ENCODE measurements at regions not wholly inside any gene's neighbourhood (a gene's known extent, or its start where the extent isn't known, plus 50 kb on each side); places are given as distances from the start of the nearest gene placed in this dataset.

DNA sequence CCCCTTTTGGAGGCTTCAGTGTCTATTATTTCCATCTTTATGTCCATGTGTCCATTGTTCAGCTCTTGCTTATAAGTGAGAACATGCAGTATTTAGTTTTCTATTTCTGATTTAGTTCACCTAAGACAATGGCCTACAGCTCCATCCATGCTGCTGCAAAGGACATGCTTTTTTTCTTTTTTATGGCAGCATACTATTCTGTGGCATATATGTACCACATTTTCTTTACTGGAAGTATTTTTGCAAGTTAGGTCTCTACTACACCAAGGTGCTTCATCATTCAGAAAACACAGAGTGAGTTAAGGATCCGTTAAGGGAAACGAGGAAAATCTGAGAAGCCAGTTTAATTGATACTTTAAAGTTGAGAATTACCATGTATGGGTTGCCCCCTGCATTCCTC lies 297.2 kb downstream of the CDCA7 start:
- no peaks in the 10 kb centered on the region for H4K20me1 ChIP-seq (ENCODE audit: low read depth, low read length)
- H3K36me3 ChIP-seq (ENCODE audit: low read length): no peaks in the 10 kb centered on the region
- no peak overlapping the region for H3K27ac ChIP-seq (ENCODE audit: low read depth, low read length)
- H3K4me3 ChIP-seq (ENCODE audit: insufficient read depth, low read length, poor library complexity, severe bottlenecking): no peak overlapping the region
- TF ChIP-seq EZH2phosphoT487 (conservative IDR thresholded peaks at IDR 0.05; ENCODE audit: low read length) (no peak), CTCF (IDR thresholded peaks at IDR 0.05; ENCODE audit: insufficient read depth, low read length, poor library complexity, severe bottlenecking) (no peak)
- no peaks in the 10 kb centered on the region for H3K27me3 ChIP-seq (ENCODE audit: low read length)
- no peaks in the 10 kb centered on the region for H3K79me2 ChIP-seq (ENCODE audit: insufficient read depth, low read length)
- no peak overlapping the region for H2AFZ ChIP-seq (ENCODE audit: low read depth, low read length, severe bottlenecking)
- no peaks in the 10 kb centered on the region for H3K9me2 ChIP-seq (replicated peaks; ENCODE audit: insufficient read depth, low read length)
- H3K9ac ChIP-seq (ENCODE audit: low read length): no peak overlapping the region
- H3K9me3 ChIP-seq (ENCODE audit: insufficient read depth, low read length): no peaks in the 10 kb centered on the region
- no peak overlapping the region for H3K4me2 ChIP-seq (ENCODE audit: low read depth, low read length, poor library complexity, severe bottlenecking)
- H3F3A ChIP-seq (ENCODE audit: insufficient read depth): no peaks in the 10 kb centered on the region

DNA sequence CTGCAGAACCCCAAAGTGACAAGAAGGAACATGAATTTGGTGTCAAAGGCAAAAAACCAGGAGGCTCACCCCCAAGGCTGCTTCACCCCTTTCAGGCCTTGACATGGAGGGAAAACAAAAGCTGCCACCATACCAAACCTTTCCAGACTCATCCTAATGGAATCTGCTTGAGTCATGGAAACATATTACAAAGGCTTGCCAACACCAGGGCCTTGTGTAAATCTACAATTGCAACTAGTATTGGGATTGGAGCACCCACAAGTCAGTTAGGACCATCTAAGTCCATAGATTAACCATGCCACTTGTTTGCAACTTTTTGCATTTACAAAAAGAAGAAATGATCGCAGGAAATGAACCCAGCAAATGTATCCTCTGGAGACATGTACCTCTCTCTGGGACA lies 297.6 kb downstream of the CDCA7 start:
- no peaks in the 10 kb centered on the region for H3K27me3 ChIP-seq (ENCODE audit: low read length)
- H3K4me2 ChIP-seq (ENCODE audit: low read depth, low read length, poor library complexity, severe bottlenecking): no peak overlapping the region
- TF ChIP-seq EZH2phosphoT487 (conservative IDR thresholded peaks at IDR 0.05; ENCODE audit: low read length) (no peak), CTCF (IDR thresholded peaks at IDR 0.05; ENCODE audit: insufficient read depth, low read length, poor library complexity, severe bottlenecking) (no peak)
- no peaks in the 10 kb centered on the region for H3K9me2 ChIP-seq (replicated peaks; ENCODE audit: insufficient read depth, low read length)
- H2AFZ ChIP-seq (ENCODE audit: low read depth, low read length, severe bottlenecking): no peak overlapping the region
- H3K79me2 ChIP-seq (ENCODE audit: insufficient read depth, low read length): no peaks in the 10 kb centered on the region
- H3F3A ChIP-seq (ENCODE audit: insufficient read depth): no peaks in the 10 kb centered on the region
- H3K4me3 ChIP-seq (ENCODE audit: insufficient read depth, low read length, poor library complexity, severe bottlenecking): no peak overlapping the region
- H4K20me1 ChIP-seq (ENCODE audit: low read depth, low read length): no peaks in the 10 kb centered on the region
- H3K9ac ChIP-seq (ENCODE audit: low read length): no peak overlapping the region
- no peaks in the 10 kb centered on the region for H3K9me3 ChIP-seq (ENCODE audit: insufficient read depth, low read length)
- no peaks in the 10 kb centered on the region for H3K36me3 ChIP-seq (ENCODE audit: low read length)
- no peak overlapping the region for H3K27ac ChIP-seq (ENCODE audit: low read depth, low read length)

DNA sequence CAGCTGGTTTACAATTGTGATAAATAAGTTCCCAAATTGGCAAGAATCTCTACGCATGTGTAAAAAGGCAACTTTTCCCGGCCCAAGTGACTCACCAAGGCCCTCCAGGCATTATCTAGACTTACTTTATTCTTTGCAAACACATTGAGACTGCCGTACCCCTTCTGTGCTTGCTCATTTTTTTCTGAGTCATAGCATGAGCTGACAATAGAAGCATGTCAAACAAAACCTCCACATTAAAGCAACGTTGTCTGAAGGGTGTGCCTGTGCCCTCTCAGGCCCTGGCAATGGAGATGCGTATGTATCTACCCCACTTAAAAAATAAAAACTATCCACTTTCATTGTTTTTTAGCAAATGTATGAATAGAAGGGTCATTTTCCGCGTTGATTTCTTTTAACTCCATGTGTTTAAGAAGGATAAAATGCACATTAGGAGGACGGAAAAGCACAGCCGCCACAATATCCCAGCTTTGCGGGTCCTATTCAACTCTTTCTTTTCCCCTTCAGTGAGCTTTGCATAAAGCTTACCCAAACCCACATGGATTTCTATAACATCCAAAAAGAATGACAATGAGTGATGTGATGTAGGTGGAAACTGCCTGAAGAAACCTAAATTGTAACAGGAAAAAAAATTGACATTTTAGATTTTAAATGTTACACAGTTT lies 298.2 kb downstream of the CDCA7 start:
- Histone ChIP-seq H4K20me1 (ENCODE audit: low read depth, low read length) (no peaks in the 10 kb centered on the region), H3K9me3 (ENCODE audit: insufficient read depth, low read length) (no peaks in the 10 kb centered on the region), H3K4me3 (ENCODE audit: insufficient read depth, low read length, poor library complexity, severe bottlenecking) (no peak overlapping the region), H3K4me2 (ENCODE audit: low read depth, low read length, poor library complexity, severe bottlenecking) (no peak overlapping the region), H3K9me2 (replicated peaks; ENCODE audit: insufficient read depth, low read length) (no peaks in the 10 kb centered on the region), H3F3A (ENCODE audit: insufficient read depth) (no peaks in the 10 kb centered on the region), H3K79me2 (ENCODE audit: insufficient read depth, low read length) (no peaks in the 10 kb centered on the region), H2AFZ (ENCODE audit: low read depth, low read length, severe bottlenecking) (no peak overlapping the region), H3K27me3 (ENCODE audit: low read length) (no peaks in the 10 kb centered on the region), H3K36me3 (ENCODE audit: low read length) (no peaks in the 10 kb centered on the region), H3K9ac (ENCODE audit: low read length) (no peak overlapping the region), H3K27ac (ENCODE audit: low read depth, low read length) (no peak overlapping the region)
- TF ChIP-seq EZH2phosphoT487 (conservative IDR thresholded peaks at IDR 0.05; ENCODE audit: low read length): no peak
- TF ChIP-seq CTCF (IDR thresholded peaks at IDR 0.05; ENCODE audit: insufficient read depth, low read length, poor library complexity, severe bottlenecking): no peak
